H1 (cell line): ENCODE measurements at regions not wholly inside any gene's neighbourhood (a gene's known extent, or its start where the extent isn't known, plus 50 kb on each side); places are given as distances from the start of the nearest gene placed in this dataset.

Source experiments
- CTCF ChIA-PET: fragments of 300-600 bp; sonication (Branson Sonifier 250); formaldehyde crosslinking; loops from one replicate; lab custom pipeline; 2021; ENCODE audit not compliant: partially characterized antibody; lab: Charles Lee
- POLR2A ChIA-PET: fragments of 300-600 bp; sonication (Branson Sonifier 250); formaldehyde crosslinking; loops from one replicate; lab custom pipeline; 2021; ENCODE audit warnings: inconsistent platforms; ENCODE audit not compliant: partially characterized antibody; lab: Charles Lee
- DNase-seq, 2 experiments: peaks; one replicate each; pipeline versions ENCODE4 v3.0.0 to v3.0.0-alpha.2; 2010 to 2022; ENCODE audit warnings: low spot score in 2 of 2, low read depth in 1 of 2, mixed read lengths in 1 of 2
- FAIRE-seq: peaks from 2 replicates; lab custom pipeline; 2011; peaks lifted over from hg19 to GRCh38; lab: Jason Lieb, UNC
- H2AFZ ChIP-seq: 2 replicates; pipeline ENCODE4 v1.8.1; 2012; ENCODE audit warnings: low read length, inconsistent platforms
- H2AK5ac ChIP-seq: 2 replicates; pipeline ENCODE4 v1.6.1; 2013; ENCODE audit warnings: low read depth, low read length
- H2BK120ac ChIP-seq: replicated peaks from 2 replicates; pipeline ENCODE3; 2013; ENCODE audit warnings: low read depth, low read length, inconsistent platforms
- H2BK12ac ChIP-seq: 2 replicates; pipeline ENCODE4 v1.6.1; 2013; ENCODE audit warnings: low read depth, low read length
- H2BK15ac ChIP-seq: 2 replicates; pipeline ENCODE4 v1.6.1; 2013; ENCODE audit warnings: low read length
- H2BK20ac ChIP-seq: 2 replicates; pipeline ENCODE4 v1.6.1; 2013; ENCODE audit warnings: low read length
- H2BK5ac ChIP-seq: 2 replicates; pipeline ENCODE4 v1.6.1; 2013; ENCODE audit warnings: low read depth, low read length
- H3K14ac ChIP-seq: 2 replicates; pipeline ENCODE4 v1.6.1; 2013; ENCODE audit warnings: inconsistent platforms; ENCODE audit not compliant: insufficient read length
- H3K18ac ChIP-seq: 2 replicates; pipeline ENCODE4 v1.6.1; 2013; ENCODE audit warnings: low read length; ENCODE audit errors: extremely low read depth
- H3K23ac ChIP-seq: 2 replicates; pipeline ENCODE4 v1.6.1; 2013; ENCODE audit warnings: inconsistent platforms; ENCODE audit not compliant: insufficient read length
- H3K23me2 ChIP-seq: 2 replicates; pipeline ENCODE4 v1.6.1; 2013; ENCODE audit warnings: low read depth, low read length
- H3K27ac ChIP-seq: 2 replicates; pipeline ENCODE4 v1.6.1; 2011; ENCODE audit warnings: low read depth, low read length, inconsistent platforms
- H3K27me3 ChIP-seq, 4 experiments: replicated peaks in 1 of 4; 1 replicate in 1 of 4; 2 replicates in 3 of 4; pipeline versions ENCODE4 v1.6.1 to v1.8.1; 2011 to 2013; ENCODE audit warnings: low read length in 3 of 4, mild to moderate bottlenecking in 3 of 4, inconsistent platforms in 2 of 4, mixed read lengths in 2 of 4, moderate library complexity in 1 of 4; ENCODE audit not compliant: control insufficient read depth in 3 of 4, insufficient read depth in 3 of 4; ENCODE audit errors: extremely low read depth in 1 of 4
- H3K36me3 ChIP-seq, 4 experiments: 2 replicates each; pipeline versions ENCODE4 v1.6.1 to v1.8.1; 2011 to 2013; ENCODE audit warnings: mild to moderate bottlenecking in 4 of 4, low read length in 3 of 4, moderate library complexity in 2 of 4, control low read depth in 1 of 4, inconsistent platforms in 1 of 4; ENCODE audit not compliant: insufficient read depth in 4 of 4, control insufficient read depth in 2 of 4
- H3K4ac ChIP-seq: replicated peaks from 2 replicates; pipeline ENCODE3; 2013; ENCODE audit warnings: low read length, low read depth, mixed read lengths, inconsistent platforms; ENCODE audit not compliant: insufficient read length
- H3K4me1 ChIP-seq, 4 experiments: replicated peaks in 1 of 4; 1 replicate in 1 of 4; 2 replicates in 3 of 4; pipeline versions ENCODE4 v1.6.1 to v1.8.1; 2011 to 2013; ENCODE audit warnings: low read length in 3 of 4, inconsistent platforms in 2 of 4, mixed read lengths in 1 of 4; ENCODE audit not compliant: insufficient read depth in 4 of 4, control insufficient read depth in 3 of 4
- H3K4me2 ChIP-seq, 2 experiments: 2 replicates each; pipeline versions ENCODE4 v1.6.1 to v1.8.1; 2011 to 2013; ENCODE audit warnings: low read depth in 2 of 2, low read length in 2 of 2, control low read depth in 1 of 2, inconsistent platforms in 1 of 2, mild to moderate bottlenecking in 1 of 2; ENCODE audit not compliant: insufficient read depth in 1 of 2
- H3K4me3 ChIP-seq, 4 experiments: fragments of 200-600, 300-600 bp in 1 of 4; sonication (generic), shearing (Covaris generic), sonication (Bioruptor Twin) in 1 of 4; 2 replicates each; pipeline versions ENCODE4 v1.5.1 to v1.8.1; 2011 to 2016; ENCODE audit warnings: low read length in 4 of 4, low read depth in 3 of 4, control low read depth in 2 of 4, inconsistent platforms in 2 of 4, mild to moderate bottlenecking in 2 of 4, mixed read lengths in 1 of 4, moderate library complexity in 1 of 4; ENCODE audit not compliant: insufficient read depth in 2 of 4; ENCODE audit errors: extremely low read depth in 1 of 4
- H3K56ac ChIP-seq: replicated peaks from 2 replicates; pipeline ENCODE3; 2013; ENCODE audit warnings: low read depth, mild to moderate bottlenecking, mixed read lengths, low read length, inconsistent platforms; ENCODE audit not compliant: insufficient read length
- H3K79me1 ChIP-seq: 2 replicates; pipeline ENCODE4 v1.6.1; 2013; ENCODE audit warnings: low read depth, low read length, control low read depth
- H3K79me2 ChIP-seq, 2 experiments: 2 replicates each; pipeline versions ENCODE4 v1.6.1 to v1.8.1; 2012 to 2013; ENCODE audit warnings: low read length in 2 of 2, mild to moderate bottlenecking in 2 of 2, inconsistent platforms in 1 of 2; ENCODE audit not compliant: insufficient read depth in 2 of 2, control insufficient read depth in 1 of 2
- H3K9ac ChIP-seq, 4 experiments: replicated peaks in 1 of 4; 1 replicate in 1 of 4; 2 replicates in 3 of 4; pipeline versions ENCODE4 v1.6.1 to v1.8.1; 2011 to 2013; ENCODE audit warnings: low read depth in 3 of 4, low read length in 3 of 4, control low read depth in 2 of 4, mild to moderate bottlenecking in 2 of 4, moderate library complexity in 2 of 4, inconsistent platforms in 1 of 4; ENCODE audit errors: extremely low read depth in 1 of 4
- H3K9me3 ChIP-seq, 2 experiments: 2 replicates each; pipeline versions ENCODE4 v1.6.1 to v1.8.1; 2012 to 2013; ENCODE audit warnings: mild to moderate bottlenecking in 2 of 2, moderate library complexity in 2 of 2, control low read depth in 1 of 2, inconsistent platforms in 1 of 2, low read depth in 1 of 2, low read length in 1 of 2, mixed read lengths in 1 of 2; ENCODE audit not compliant: insufficient read depth in 2 of 2
- H4K20me1 ChIP-seq, 2 experiments: replicated peaks in 1 of 2; 2 replicates each; pipeline versions ENCODE3 to v1.8.1; 2011 to 2013; ENCODE audit warnings: inconsistent platforms in 2 of 2, low read length in 2 of 2, mild to moderate bottlenecking in 1 of 2; ENCODE audit not compliant: insufficient read depth in 2 of 2, control insufficient read depth in 1 of 2
- H4K5ac ChIP-seq: 2 replicates; pipeline ENCODE4 v1.6.1; 2013; ENCODE audit warnings: low read length, low read depth, mixed read lengths, inconsistent platforms; ENCODE audit not compliant: insufficient read length
- H4K8ac ChIP-seq: 2 replicates; pipeline ENCODE4 v1.8.0; 2013; ENCODE audit warnings: mild to moderate bottlenecking, moderate library complexity, low read length, inconsistent platforms; ENCODE audit not compliant: insufficient read depth; ENCODE audit errors: extremely low read depth
- H4K91ac ChIP-seq: replicated peaks from 2 replicates; pipeline ENCODE3; 2013; ENCODE audit warnings: low read length, mixed read lengths, inconsistent platforms; ENCODE audit not compliant: insufficient read length
- BRCA1 ChIP-seq: IDR thresholded peaks from 2 replicates; pipeline ENCODE4 v1.6.1; 2012; ENCODE audit warnings: low read depth, low read length, improper control_type of control experiment
- CBX8 ChIP-seq: fragments of 300-800, 300-1000 bp; sonication (generic); IDR thresholded peaks from 2 replicates; pipeline ENCODE4 v1.7.1; 2016; ENCODE audit warnings: low read depth, low read length, borderline replicate concordance
- CHD2 ChIP-seq: IDR thresholded peaks from 2 replicates; pipeline ENCODE4 v1.6.1; 2012; ENCODE audit warnings: low read length, improper control_type of control experiment
- CREB1 ChIP-seq: IDR thresholded peaks from 2 replicates; pipeline ENCODE4 v1.6.1; 2012; ENCODE audit warnings: inconsistent platforms
- E2F6 ChIP-seq: IDR thresholded peaks from 2 replicates; pipeline ENCODE4 v1.6.1; 2012; ENCODE audit warnings: inconsistent platforms
- GTF2F1 ChIP-seq: IDR thresholded peaks from 2 replicates; pipeline ENCODE4 v1.6.1; 2012; ENCODE audit warnings: low read depth, low read length, improper control_type of control experiment, borderline replicate concordance
- HDAC6 ChIP-seq: IDR thresholded peaks from one replicate; pipeline ENCODE4 v1.7.1; 2012; ENCODE audit warnings: low read depth, mild to moderate bottlenecking, inconsistent platforms, low read length, moderate library complexity
- JUND ChIP-seq: IDR thresholded peaks from 2 replicates; pipeline ENCODE4 v1.6.1; 2011; ENCODE audit warnings: mild to moderate bottlenecking, improper control_type of control experiment, low read length
- KDM4A ChIP-seq: IDR thresholded peaks from one replicate; pipeline ENCODE4 v1.7.1; 2012; ENCODE audit warnings: low read depth, mild to moderate bottlenecking, moderate library complexity, low read length, inconsistent platforms; ENCODE audit not compliant: severe bottlenecking
- KDM5A ChIP-seq: fragments of 200-600 bp; IDR thresholded peaks from 2 replicates; pipeline ENCODE4 v1.7.1; 2012; ENCODE audit warnings: mild to moderate bottlenecking, low read length, inconsistent platforms, mixed read lengths
- POLR2AphosphoS5 ChIP-seq: IDR thresholded peaks from 2 replicates; pipeline ENCODE4 v1.6.1; 2011; ENCODE audit warnings: low read depth, low read length
- RXRA ChIP-seq: IDR thresholded peaks from 2 replicates; pipeline ENCODE4 v1.6.1; 2011; ENCODE audit warnings: low read depth, mild to moderate bottlenecking, low read length, moderate library complexity; ENCODE audit not compliant: insufficient read depth
- SP2 ChIP-seq: IDR thresholded peaks from 2 replicates; pipeline ENCODE4 v1.6.1; 2012; ENCODE audit warnings: mild to moderate bottlenecking, low read length, inconsistent platforms
- SRF ChIP-seq: IDR thresholded peaks from 2 replicates; pipeline ENCODE4 v1.6.1; 2011; ENCODE audit warnings: mild to moderate bottlenecking, low read depth, low read length, moderate library complexity
- TCF12 ChIP-seq: IDR thresholded peaks from 2 replicates; pipeline ENCODE4 v1.6.1; 2011; ENCODE audit warnings: low read depth, mild to moderate bottlenecking, low read length
- TEAD4 ChIP-seq: IDR thresholded peaks from 2 replicates; pipeline ENCODE4 v1.6.1; 2012; ENCODE audit warnings: low read depth, low read length, inconsistent platforms, mixed read lengths
- WGBS, 2 experiments: shearing (Covaris generic) in 1 of 2; methylation state at CpG; one replicate each; pipeline versions ENCODE4 v1.1.6 to v1.1.7; 2013 to 2015; ENCODE audit warnings: low lambda C conversion rate in 2 of 2, mixed read lengths in 2 of 2, inconsistent platforms in 1 of 2, low coverage in 1 of 2, missing lambda C conversion rate in 1 of 2; ENCODE audit not compliant: insufficient replicate concordance in 2 of 2, insufficient coverage in 1 of 2, insufficient read length in 1 of 2; ENCODE audit errors: extremely low coverage in 1 of 2, missing lambda C conversion rate in 1 of 2; 5-methylcytosine and 5-hydroxymethylcytosine counted together

DNA sequence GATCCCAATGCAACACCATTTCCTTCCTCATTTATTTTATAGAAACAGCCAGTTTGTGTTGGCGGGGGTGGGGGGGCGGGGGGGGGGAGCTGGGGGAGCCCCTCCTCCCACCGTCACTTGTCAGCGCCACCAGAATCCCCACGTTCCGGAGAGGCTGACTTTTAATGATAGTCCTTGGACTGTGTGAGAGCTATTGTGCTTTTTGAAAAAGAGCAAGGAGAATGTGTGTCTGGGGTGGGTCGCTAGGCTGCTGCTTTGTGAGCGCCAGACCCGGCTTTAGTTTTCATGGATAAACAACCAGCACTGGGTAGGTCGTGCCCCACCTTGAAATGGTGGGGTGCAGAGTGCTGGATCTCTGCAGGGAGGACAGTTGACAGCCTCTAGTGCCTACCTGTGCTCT is 135.0 kb upstream of the ONECUT1 start:
- CTCF ChIA-PET, result interaction anchor here (1.3 to 1.4 kb wide), 2 partner anchors 19 to 142 kb away, joined by 3 read pairs; no protein-coding TSS in a partner anchor
- no peak overlapping the region for H2BK20ac ChIP-seq
- FAIRE-seq, result no peak
- no peak overlapping the region for H3K27ac ChIP-seq
- no peaks in the 10 kb centered on the region for H3K36me3 ChIP-seq
- no peaks in the 10 kb centered on the region for H3K79me2 ChIP-seq
- no peak for DNase-seq
- no peak overlapping the region for H2AK5ac ChIP-seq
- no peak overlapping the region for H2BK12ac ChIP-seq
- H3K4me1 ChIP-seq, result no peaks in the 10 kb centered on the region; a peak in 1 of 7 replicates
- H3K23me2 ChIP-seq, result no peaks in the 10 kb centered on the region
- no peak overlapping the region for H2BK120ac ChIP-seq
- TF ChIP-seq POLR2AphosphoS5 (no peak), SP2 (no peak), BRCA1 (no peak), RXRA (no peak), SRF (no peak), CHD2 (no peak), CREB1 (no peak), KDM4A (no peak), CBX8 (no peak), JUND (no peak), KDM5A (no peak), TEAD4 (no peak), HDAC6 (no peak), E2F6 (no peak), TCF12 (no peak), GTF2F1 (no peak)
- WGBS, 2 experiments, result 64% methylated on average over 4 of the region's 10 CpGs; no CpG with 5 or more reads in 1 of the 2 experiments
- H3K9ac ChIP-seq, result no peak overlapping the region
- no peaks in the 10 kb centered on the region for H3K79me1 ChIP-seq
- H3K4me3 ChIP-seq, result no peak overlapping the region
- no peak overlapping the region for H4K91ac ChIP-seq
- H4K20me1 ChIP-seq, result no peaks in the 10 kb centered on the region
- no peak overlapping the region for H3K56ac ChIP-seq
- peak overlapping the region; percentile 95; the same call in 1 of the 2 replicates for H2AFZ ChIP-seq
- no peak overlapping the region for H3K23ac ChIP-seq
- no peak overlapping the region for H3K18ac ChIP-seq
- H2BK5ac ChIP-seq, result no peak overlapping the region
- no peak overlapping the region for H3K4ac ChIP-seq
- no peak overlapping the region for H3K4me2 ChIP-seq
- H3K9me3 ChIP-seq, result no peaks in the 10 kb centered on the region; a peak in 1 of 4 replicates
- POLR2A ChIA-PET, result interaction anchor here (1.2 kb wide), 1 partner anchor 120 kb away, joined by 4 read pairs; no protein-coding TSS in a partner anchor
- H4K8ac ChIP-seq, result no peak overlapping the region; the same call in 1 of the 2 replicates
- no peak overlapping the region for H3K14ac ChIP-seq
- no peak overlapping the region for H4K5ac ChIP-seq
- H2BK15ac ChIP-seq, result no peak overlapping the region
- no peaks in the 10 kb centered on the region; a peak in 1 of 7 replicates for H3K27me3 ChIP-seq
